ENCODE measurements at regions not wholly inside any gene's neighbourhood (a gene's known extent, or its start where the extent isn't known, plus 50 kb on each side); places are given as distances from the start of the nearest gene placed in this dataset.
A peak's percentile ranks its signal among the peaks of the same experiment; 100 is the strongest.

GRCh38 chr18:57959278-57959677 is 84.7 kb upstream of the NEDD4L start:
- no peak overlapping the region for H3K27ac Mint-ChIP-seq
- H3K4ac ChIP-seq (ENCODE audit: low read depth, low read length) = no peak overlapping the region
- no peak overlapping the region for H3K27ac ChIP-seq (ENCODE audit: insufficient read length, low read depth, low read length)
- no peak overlapping the region for H2BK120ac ChIP-seq (ENCODE audit: low read depth, low read length, poor library complexity, severe bottlenecking)
- H3K79me1 ChIP-seq (ENCODE audit: insufficient read depth, low read depth, low read length, poor library complexity, severe bottlenecking) = no peaks in the 10 kb centered on the region
- H2AFZ ChIP-seq (ENCODE audit: low read length) = no peak overlapping the region
- no peak overlapping the region for H4K8ac ChIP-seq (replicated peaks; ENCODE audit: insufficient read length, low read depth, low read length)
- no peaks in the 10 kb centered on the region; the same call in 1 of the 2 replicates for H3K4me1 ChIP-seq (ENCODE audit: insufficient read depth, low read length)
- no peaks in the 10 kb centered on the region for H3K9me3 Mint-ChIP-seq
- no peak overlapping the region for H2BK12ac ChIP-seq (ENCODE audit: insufficient read length, low read depth, low read length)
- no peak overlapping the region for H3K14ac ChIP-seq (ENCODE audit: insufficient read depth, low read length)
- H3K27me3 ChIP-seq (ENCODE audit: insufficient read depth, low read length) = no peaks in the 10 kb centered on the region
- no peak overlapping the region for H3K18ac ChIP-seq (ENCODE audit: insufficient read length, low read depth, low read length)
- no peak overlapping the region for H2BK20ac ChIP-seq (ENCODE audit: low read depth, low read length, poor library complexity, severe bottlenecking)
- H3T11ph ChIP-seq (ENCODE audit: low read length) = no peak overlapping the region
- no peak overlapping the region for H3K23ac ChIP-seq (ENCODE audit: insufficient read length, low read depth, low read length)
- H4K5ac ChIP-seq (ENCODE audit: insufficient read length, low read depth, low read length) = no peak overlapping the region
- H3K4me2 ChIP-seq (ENCODE audit: insufficient read depth, insufficient read length, low read length) = no peak overlapping the region
- no peak overlapping the region for H3K4me3 Mint-ChIP-seq
- peak; percentile 46 for DNase-seq
- peaks cover 3% of the 10 kb centered on the region; the same call in 1 of the 2 replicates for H3K27me3 Mint-ChIP-seq (ENCODE audit: low read depth)
- no CpG with 5 or more reads among the region's 3 CpGs for WGBS (ENCODE audit: extremely low coverage, insufficient read length, low lambda C conversion rate)
- no peak overlapping the region for H4K91ac ChIP-seq (ENCODE audit: insufficient read length, low read depth, low read length)
- peak; percentile 69 for TF ChIP-seq CTCF (conservative IDR thresholded peaks at IDR 0.05)
- H3K79me2 ChIP-seq (ENCODE audit: insufficient read depth, low read length) = no peaks in the 10 kb centered on the region
- H3K9me3 ChIP-seq (ENCODE audit: control insufficient read depth, low read depth, low read length) = no peaks in the 10 kb centered on the region
- H4K20me1 ChIP-seq (ENCODE audit: control insufficient read depth, insufficient read depth, insufficient read length) = no peaks in the 10 kb centered on the region
- H3K23me2 ChIP-seq (ENCODE audit: insufficient read length, low read depth, low read length, poor library complexity, severe bottlenecking) = no peaks in the 10 kb centered on the region
- H3K4me1 Mint-ChIP-seq = peaks cover 4 to 9% of the 10 kb centered on the region in 2 experiments
- H3K36me3 Mint-ChIP-seq (ENCODE audit: insufficient read depth in 1 of 3, low read depth in 3 of 3) = no peaks in the 10 kb centered on the region
- H3K9ac ChIP-seq (ENCODE audit: extremely low read depth, insufficient read length, low read length) = no peak overlapping the region
- H2BK5ac ChIP-seq (ENCODE audit: insufficient read length, low read length) = no peak overlapping the region
- no peak overlapping the region for H2BK15ac ChIP-seq (ENCODE audit: low read depth, low read length)
- H2AK5ac ChIP-seq (ENCODE audit: insufficient read length, low read length) = no peak overlapping the region
- H3K56ac ChIP-seq (ENCODE audit: insufficient read length, low read depth, low read length) = no peak overlapping the region

Measured in H9 (cell line).